ENCODE measurements at regions not wholly inside any gene's neighbourhood (a gene's known extent, or its start where the extent isn't known, plus 50 kb on each side); places are given as distances from the start of the nearest gene placed in this dataset.

DNA sequence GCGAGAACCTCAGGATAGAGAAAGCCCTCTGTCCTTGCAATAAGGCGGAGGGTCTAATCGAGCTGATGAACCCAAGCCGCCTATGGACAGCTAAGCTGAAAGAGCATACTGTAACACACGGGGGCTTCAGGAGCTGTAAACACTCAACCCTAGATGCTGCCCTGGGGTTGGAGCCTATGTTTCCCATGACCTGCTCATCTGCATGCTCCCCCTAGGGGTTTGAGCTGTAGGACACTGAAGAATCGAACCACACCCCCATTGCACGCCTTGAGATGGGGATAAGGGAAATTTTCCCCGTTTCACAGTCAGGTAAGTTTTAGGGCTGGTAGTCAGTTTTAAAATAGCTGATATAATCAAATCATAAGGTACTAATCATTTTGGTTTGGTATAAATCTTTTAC, 675.6 kb upstream of the CDH8 start:
- Histone ChIP-seq H3K9me3 (ENCODE audit: low read depth) (no peaks in the 10 kb centered on the region), H3K4me1 (ENCODE audit: low read depth) (no peaks in the 10 kb centered on the region), H3K27ac (no peak overlapping the region), H3K36me3 (no peaks in the 10 kb centered on the region), H3K4me3 (no peak overlapping the region), H3K27me3 (no peaks in the 10 kb centered on the region)
- TF ChIP-seq, protein P1, sequence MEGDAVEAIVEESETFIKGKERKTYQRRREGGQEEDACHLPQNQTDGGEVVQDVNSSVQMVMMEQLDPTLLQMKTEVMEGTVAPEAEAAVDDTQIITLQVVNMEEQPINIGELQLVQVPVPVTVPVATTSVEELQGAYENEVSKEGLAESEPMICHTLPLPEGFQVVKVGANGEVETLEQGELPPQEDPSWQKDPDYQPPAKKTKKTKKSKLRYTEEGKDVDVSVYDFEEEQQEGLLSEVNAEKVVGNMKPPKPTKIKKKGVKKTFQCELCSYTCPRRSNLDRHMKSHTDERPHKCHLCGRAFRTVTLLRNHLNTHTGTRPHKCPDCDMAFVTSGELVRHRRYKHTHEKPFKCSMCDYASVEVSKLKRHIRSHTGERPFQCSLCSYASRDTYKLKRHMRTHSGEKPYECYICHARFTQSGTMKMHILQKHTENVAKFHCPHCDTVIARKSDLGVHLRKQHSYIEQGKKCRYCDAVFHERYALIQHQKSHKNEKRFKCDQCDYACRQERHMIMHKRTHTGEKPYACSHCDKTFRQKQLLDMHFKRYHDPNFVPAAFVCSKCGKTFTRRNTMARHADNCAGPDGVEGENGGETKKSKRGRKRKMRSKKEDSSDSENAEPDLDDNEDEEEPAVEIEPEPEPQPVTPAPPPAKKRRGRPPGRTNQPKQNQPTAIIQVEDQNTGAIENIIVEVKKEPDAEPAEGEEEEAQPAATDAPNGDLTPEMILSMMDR (IDR thresholded peaks at IDR 0.05; ENCODE audit: low read depth, low read length), result no peak
- no peak for DNase-seq (ENCODE audit: low read depth in 1 of 2, low spot score in 1 of 2)

DNA sequence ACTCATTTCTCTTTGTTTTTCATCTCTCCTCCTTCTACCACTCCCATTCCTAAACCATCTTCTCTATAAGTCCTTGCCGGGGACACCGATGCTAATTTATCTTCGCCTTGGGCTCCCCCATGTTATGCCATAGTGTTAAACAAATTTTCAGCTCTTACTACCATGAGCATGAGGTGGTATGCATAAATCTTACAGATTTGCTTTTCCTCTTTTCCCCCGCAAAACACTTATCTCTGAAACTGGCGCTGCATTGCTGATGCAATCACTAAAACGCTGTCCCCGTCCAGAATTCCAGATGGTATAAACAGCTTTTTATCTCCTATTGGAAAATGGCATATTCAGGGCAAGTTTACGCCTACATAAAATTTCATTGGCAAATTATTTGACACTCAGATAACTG, 673.6 kb upstream of the CDH8 start:
- H3K27ac ChIP-seq, result no peak overlapping the region
- H3K27me3 ChIP-seq, result no peaks in the 10 kb centered on the region
- H3K4me1 ChIP-seq (ENCODE audit: low read depth), result no peaks in the 10 kb centered on the region
- H3K4me3 ChIP-seq, result no peak overlapping the region
- no peak for DNase-seq (ENCODE audit: low read depth in 1 of 2, low spot score in 1 of 2)
- no peaks in the 10 kb centered on the region for H3K36me3 ChIP-seq
- TF ChIP-seq, protein P1 (IDR thresholded peaks at IDR 0.05; ENCODE audit: low read depth, low read length), result no peak
- no peaks in the 10 kb centered on the region for H3K9me3 ChIP-seq (ENCODE audit: low read depth)

DNA sequence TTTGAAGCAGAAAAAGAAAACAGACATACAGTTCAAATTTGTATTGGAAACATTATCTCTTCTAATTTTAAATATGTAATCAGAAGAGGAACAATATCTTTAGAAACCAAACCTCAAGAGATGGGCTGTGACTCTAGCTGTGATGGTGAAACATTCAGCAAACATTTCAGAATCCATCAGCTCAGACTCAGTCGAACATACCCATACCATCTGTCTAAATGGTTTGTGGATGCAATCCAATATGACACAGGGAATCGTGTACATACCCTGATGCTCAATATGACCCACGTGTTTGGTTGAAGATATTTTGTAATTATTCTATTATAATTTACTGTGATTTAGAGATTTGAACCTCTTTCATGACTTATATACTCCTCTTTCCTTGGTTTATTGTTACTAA, 665.2 kb upstream of the CDH8 start:
- H3K27ac ChIP-seq, result no peak overlapping the region
- H3K9me3 ChIP-seq (ENCODE audit: low read depth), result no peaks in the 10 kb centered on the region
- TF ChIP-seq, protein P1 (IDR thresholded peaks at IDR 0.05; ENCODE audit: low read depth, low read length), result no peak
- DNase-seq (ENCODE audit: low read depth in 1 of 2, low spot score in 1 of 2), result no peak
- H3K27me3 ChIP-seq, result no peaks in the 10 kb centered on the region
- H3K4me3 ChIP-seq, result no peak overlapping the region
- no peaks in the 10 kb centered on the region for H3K36me3 ChIP-seq
- no peaks in the 10 kb centered on the region for H3K4me1 ChIP-seq (ENCODE audit: low read depth)

DNA sequence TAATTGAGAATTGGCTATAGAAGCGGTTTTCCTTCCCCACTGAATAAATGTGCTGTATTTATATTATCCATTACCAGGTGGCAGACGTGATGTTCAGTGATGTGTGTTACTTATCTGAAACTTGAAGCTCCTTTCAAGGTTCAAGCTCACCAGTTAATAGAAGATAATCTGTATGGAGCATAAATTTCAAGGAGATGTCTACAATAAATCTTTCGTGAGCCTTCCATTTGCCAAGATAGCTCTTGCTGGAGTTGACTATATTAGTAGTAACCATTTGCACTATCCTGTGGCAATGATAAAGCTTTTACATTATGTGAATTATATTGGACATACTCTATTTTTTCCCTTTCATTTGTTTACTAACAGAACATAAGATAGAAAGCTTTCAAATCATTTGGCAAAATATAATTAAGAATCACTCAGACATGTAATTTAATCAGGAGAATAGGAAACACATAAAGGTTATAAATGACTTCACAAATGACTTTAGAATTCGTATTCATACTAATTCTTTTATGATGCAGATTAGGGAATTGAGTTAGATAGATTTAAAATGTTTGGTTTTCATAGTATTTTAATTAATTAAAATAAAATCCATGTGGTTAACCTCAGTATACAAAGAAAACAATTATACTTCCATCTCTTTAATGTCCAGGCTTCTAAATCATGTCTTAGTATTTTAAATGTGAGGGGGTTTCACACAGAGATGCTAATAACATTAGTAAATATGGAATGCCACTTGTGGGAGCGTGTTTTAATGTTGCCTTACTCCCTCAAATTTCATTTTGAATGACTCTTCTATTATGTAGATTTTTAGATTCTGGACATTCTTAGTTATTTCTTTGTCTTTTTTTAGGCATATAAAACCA, 664.4 kb upstream of the CDH8 start:
- TF ChIP-seq, protein P1 (IDR thresholded peaks at IDR 0.05; ENCODE audit: low read depth, low read length), result no peak
- Histone ChIP-seq H3K27me3 (no peaks in the 10 kb centered on the region), H3K4me3 (no peak overlapping the region), H3K9me3 (ENCODE audit: low read depth) (no peaks in the 10 kb centered on the region), H3K36me3 (no peaks in the 10 kb centered on the region), H3K27ac (no peak overlapping the region), H3K4me1 (ENCODE audit: low read depth) (no peaks in the 10 kb centered on the region)
- no peak for DNase-seq (ENCODE audit: low read depth in 1 of 2, low spot score in 1 of 2)

DNA sequence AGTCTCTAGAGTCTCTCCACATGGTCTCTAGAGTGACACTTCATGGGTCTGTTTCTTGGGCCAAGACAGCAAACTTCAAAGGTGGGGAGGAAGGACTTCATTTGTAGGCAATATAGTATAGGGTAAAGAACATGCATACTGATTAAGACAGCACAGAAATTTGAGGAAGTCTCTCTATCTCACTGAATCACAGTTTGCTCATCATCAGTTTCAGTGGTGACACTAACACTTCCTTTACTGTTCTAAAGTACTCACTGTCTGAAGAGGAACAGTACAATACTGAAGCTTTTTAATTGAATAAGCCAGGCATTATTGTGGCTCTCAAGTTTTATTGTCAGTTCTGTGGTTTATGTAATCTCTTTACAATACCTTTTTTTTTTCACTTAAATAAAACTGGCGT, 656.4 kb upstream of the CDH8 start:
- Histone ChIP-seq H3K4me3 (no peak overlapping the region), H3K9me3 (ENCODE audit: low read depth) (no peaks in the 10 kb centered on the region), H3K4me1 (ENCODE audit: low read depth) (no peaks in the 10 kb centered on the region), H3K27ac (no peak overlapping the region), H3K36me3 (no peaks in the 10 kb centered on the region), H3K27me3 (no peaks in the 10 kb centered on the region)
- no peak for DNase-seq (ENCODE audit: low read depth in 1 of 2, low spot score in 1 of 2)
- TF ChIP-seq, protein P1 (IDR thresholded peaks at IDR 0.05; ENCODE audit: low read depth, low read length), result no peak

Data from cardiac muscle cell (in vitro differentiated cells and primary cell).